ENCODE measurements at regions not wholly inside any gene's neighbourhood (a gene's known extent, or its start where the extent isn't known, plus 50 kb on each side); places are given as distances from the start of the nearest gene placed in this dataset.

DNA sequence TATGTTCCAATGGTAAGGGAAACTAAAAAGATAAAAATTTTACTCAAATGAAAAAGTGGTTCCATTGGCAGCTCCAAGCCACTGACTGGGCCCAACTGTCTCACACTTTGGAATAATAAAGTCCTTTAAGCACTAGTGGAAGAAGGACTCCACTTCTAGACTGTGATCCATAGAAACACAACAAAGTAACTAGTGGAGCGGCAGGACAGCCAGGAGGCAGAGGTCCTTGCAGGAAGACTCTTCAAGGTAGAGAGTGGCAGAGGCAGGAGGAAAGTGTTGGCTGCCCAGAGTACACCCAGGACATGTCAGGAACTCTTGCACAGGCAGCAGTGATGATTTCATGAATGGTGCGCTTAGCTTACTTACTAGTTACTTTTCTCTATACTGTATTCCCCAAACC is 65.0 kb upstream of the CCN6 start:
- no peak for DNase-seq

- no peak for DNase-seq
These were observed 64.2 kb upstream of the CCN6 start for GRCh38 chr6:111989743-111990142.

GRCh38 chr6:111990214-111990613 is 63.7 kb upstream of the CCN6 start:
- DNase-seq: no peak

- DNase-seq: peak; percentile 53
These were observed 61.1 kb upstream of the CCN6 start for GRCh38 chr6:111992851-111993250.

DNA sequence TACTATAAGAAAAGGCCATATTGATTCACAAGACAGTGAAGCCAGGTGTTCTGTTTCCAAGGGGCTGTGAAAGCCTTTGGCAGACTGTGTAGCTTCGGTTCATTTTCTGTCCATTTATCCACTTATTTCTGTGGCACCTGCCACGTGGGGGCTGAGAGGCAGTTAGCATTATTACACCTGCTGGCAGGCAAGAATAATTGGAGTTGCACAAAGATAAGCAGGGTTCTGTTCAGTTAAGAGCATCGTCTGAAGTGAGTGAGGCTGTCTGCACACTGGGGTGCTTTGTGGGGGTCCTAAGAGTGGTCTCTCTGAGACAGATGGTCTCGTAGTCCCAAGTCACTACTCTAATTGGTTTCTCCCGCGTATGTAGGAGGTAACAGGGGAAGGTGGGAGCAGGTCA is 60.6 kb upstream of the CCN6 start:
- DNase-seq: no peak

- no peak for DNase-seq
These were observed 59.1 kb upstream of the CCN6 start for GRCh38 chr6:111994791-111995190.

DNA sequence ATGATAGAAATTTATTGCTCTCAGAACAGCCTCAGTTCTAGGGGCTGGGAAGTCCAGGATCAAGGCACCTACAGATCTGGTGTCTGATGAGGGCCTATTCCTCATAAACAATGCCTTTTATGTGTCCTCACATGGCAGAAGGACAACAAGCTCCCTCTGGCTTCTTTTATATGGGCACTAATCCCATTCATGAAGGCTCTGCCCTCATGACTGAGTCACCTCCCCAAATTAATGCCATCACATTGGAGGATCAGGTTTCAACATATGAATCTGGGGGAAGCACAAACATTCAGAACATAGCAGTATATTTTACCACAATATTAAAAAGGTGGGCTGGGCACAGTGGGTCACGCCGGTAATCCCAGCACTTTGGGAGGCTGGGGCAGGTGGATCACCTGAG is 58.5 kb upstream of the CCN6 start:
- no peak for DNase-seq

DNA sequence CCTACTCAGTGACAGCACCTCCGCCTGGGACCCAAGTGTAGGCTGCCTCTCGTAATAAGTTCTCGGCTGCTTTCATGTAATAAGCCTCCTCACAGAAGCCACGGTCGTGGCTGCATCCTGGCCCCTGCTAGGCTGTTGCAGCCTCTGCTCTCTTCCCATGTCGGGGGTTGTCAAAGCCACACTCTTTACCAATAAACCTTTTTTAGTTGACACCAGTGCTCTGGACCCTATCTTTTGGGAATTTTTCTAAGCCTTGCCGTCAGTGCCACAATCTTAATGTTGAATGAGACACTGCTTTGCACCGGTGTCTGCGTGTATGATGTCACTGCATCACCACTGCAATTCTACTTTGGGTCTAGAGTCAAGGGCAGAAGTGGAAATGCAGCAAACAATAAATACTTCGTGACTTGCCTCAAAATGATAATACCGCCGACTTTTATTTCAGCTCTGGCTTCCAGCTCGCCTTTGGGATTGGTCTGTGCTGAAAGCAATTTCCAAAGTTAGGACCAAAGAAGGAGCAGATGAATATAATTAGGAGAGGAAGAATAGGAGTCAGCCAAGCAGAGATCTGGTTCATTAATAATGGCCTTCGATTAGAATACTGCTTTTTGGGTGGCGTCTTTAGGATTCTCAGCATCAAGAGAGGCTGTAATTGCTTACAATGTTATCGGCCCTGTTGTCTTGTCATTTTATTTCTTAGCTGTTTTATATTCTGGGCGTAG is 57.6 kb upstream of the CCN6 start:
- DNase-seq: no peak

DNA sequence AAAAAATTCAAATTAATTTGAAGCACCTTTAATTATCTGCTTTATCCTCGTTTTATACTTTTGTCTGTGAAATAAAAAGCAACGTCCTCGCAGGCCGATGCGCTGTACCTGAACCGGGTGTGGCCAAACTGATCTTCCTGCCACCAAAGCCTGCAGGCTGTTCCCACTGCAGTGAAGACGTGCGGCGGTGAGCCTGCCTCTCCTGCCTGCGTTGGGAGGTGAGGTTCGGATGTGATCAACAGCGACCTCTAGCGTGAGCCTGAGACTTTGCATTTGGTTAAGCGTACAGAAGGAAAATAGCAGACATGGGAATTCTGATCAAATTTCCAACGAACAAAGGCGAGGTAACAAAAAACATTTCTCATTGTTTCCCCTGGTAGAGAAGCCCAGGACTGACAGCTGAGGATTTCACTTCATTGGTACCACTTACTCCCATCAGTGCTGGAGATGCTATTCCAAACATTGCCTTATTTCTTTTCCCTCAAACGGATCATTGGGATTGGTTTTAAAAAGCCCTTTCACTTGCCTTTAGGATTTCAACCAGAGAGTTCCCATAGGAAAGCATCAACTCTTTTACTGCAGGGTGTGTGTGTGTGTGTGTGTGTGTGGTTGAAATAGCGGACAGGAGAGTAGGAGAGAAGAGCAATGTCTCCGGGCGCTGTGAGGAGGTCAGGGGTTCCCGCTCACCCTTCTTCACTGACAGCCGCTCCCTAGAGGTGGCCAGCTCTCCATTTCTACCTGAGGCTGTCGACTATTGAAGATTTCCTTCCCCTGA is 56.6 kb upstream of the CCN6 start:
- DNase-seq: peak; percentile 76

DNA sequence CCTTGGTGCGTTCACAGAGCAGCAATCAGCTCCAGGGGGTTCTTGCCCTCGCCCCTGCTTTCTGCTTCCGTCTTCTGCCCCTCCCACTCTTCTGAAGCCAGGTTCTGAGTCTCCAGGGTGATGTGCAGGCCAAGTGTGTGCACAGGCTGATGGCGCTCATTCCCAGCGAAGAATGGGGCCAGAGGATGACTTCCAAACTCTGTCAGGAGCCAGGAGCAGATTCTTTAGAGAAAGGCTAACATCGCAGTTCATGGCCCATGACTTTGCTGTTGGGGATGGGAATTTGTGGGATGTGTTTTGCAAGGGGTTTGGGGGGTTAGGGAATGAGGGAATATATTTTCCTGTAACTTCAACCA is 56.1 kb upstream of the CCN6 start:
- DNase-seq: no peak

DNA sequence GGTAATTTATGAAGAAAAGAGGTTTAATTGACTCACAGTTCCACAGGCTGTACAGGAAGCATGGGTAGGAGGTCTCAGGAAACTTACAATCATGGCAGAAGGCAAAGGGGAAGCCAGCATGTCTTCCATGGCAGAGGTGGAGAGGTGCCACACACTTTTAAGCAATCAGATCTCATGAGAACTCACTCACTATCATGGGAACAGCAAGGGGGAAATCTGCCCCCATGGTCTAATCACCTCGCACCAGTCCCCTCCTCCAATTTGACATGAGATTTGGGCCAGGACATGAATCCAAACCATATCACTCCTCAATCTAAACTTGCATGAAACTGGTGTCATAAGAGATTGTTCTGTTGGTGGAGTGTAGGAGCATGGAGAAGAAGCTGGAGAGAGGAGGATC is 51.6 kb upstream of the CCN6 start:
- DNase-seq: no peak
